H1 (cell line): ENCODE measurements at regions not wholly inside any gene's neighbourhood (a gene's known extent, or its start where the extent isn't known, plus 50 kb on each side); places are given as distances from the start of the nearest gene placed in this dataset.
A peak's percentile ranks its signal among the peaks of the same experiment; 100 is the strongest.

ENCODE experiments used
- CTCF ChIA-PET: fragments of 300-600 bp; sonication (Branson Sonifier 250); formaldehyde crosslinking; loops from one replicate; lab custom pipeline; 2021; ENCODE audit not compliant: partially characterized antibody; lab: Charles Lee
- POLR2A ChIA-PET: fragments of 300-600 bp; sonication (Branson Sonifier 250); formaldehyde crosslinking; loops from one replicate; lab custom pipeline; 2021; ENCODE audit warnings: inconsistent platforms; ENCODE audit not compliant: partially characterized antibody; lab: Charles Lee
- DNase-seq, 2 experiments: peaks; one replicate each; pipeline versions ENCODE4 v3.0.0 to v3.0.0-alpha.2; 2010 to 2022; ENCODE audit warnings: low spot score in 2 of 2, low read depth in 1 of 2, mixed read lengths in 1 of 2
- FAIRE-seq: peaks from 2 replicates; lab custom pipeline; 2011; peaks lifted over from hg19 to GRCh38; lab: Jason Lieb, UNC
- H2AFZ ChIP-seq: 2 replicates; pipeline ENCODE4 v1.8.1; 2012; ENCODE audit warnings: low read length, inconsistent platforms
- H2AK5ac ChIP-seq: 2 replicates; pipeline ENCODE4 v1.6.1; 2013; ENCODE audit warnings: low read depth, low read length
- H2BK120ac ChIP-seq: replicated peaks from 2 replicates; pipeline ENCODE3; 2013; ENCODE audit warnings: low read depth, low read length, inconsistent platforms
- H2BK12ac ChIP-seq: 2 replicates; pipeline ENCODE4 v1.6.1; 2013; ENCODE audit warnings: low read depth, low read length
- H2BK15ac ChIP-seq: 2 replicates; pipeline ENCODE4 v1.6.1; 2013; ENCODE audit warnings: low read length
- H2BK20ac ChIP-seq: 2 replicates; pipeline ENCODE4 v1.6.1; 2013; ENCODE audit warnings: low read length
- H2BK5ac ChIP-seq: 2 replicates; pipeline ENCODE4 v1.6.1; 2013; ENCODE audit warnings: low read depth, low read length
- H3K14ac ChIP-seq: 2 replicates; pipeline ENCODE4 v1.6.1; 2013; ENCODE audit warnings: inconsistent platforms; ENCODE audit not compliant: insufficient read length
- H3K18ac ChIP-seq: 2 replicates; pipeline ENCODE4 v1.6.1; 2013; ENCODE audit warnings: low read length; ENCODE audit errors: extremely low read depth
- H3K23ac ChIP-seq: 2 replicates; pipeline ENCODE4 v1.6.1; 2013; ENCODE audit warnings: inconsistent platforms; ENCODE audit not compliant: insufficient read length
- H3K23me2 ChIP-seq: 2 replicates; pipeline ENCODE4 v1.6.1; 2013; ENCODE audit warnings: low read depth, low read length
- H3K27ac ChIP-seq: 2 replicates; pipeline ENCODE4 v1.6.1; 2011; ENCODE audit warnings: low read depth, low read length, inconsistent platforms
- H3K27me3 ChIP-seq, 4 experiments: replicated peaks in 1 of 4; 1 replicate in 1 of 4; 2 replicates in 3 of 4; pipeline versions ENCODE4 v1.6.1 to v1.8.1; 2011 to 2013; ENCODE audit warnings: low read length in 3 of 4, mild to moderate bottlenecking in 3 of 4, inconsistent platforms in 2 of 4, mixed read lengths in 2 of 4, moderate library complexity in 1 of 4; ENCODE audit not compliant: control insufficient read depth in 3 of 4, insufficient read depth in 3 of 4; ENCODE audit errors: extremely low read depth in 1 of 4
- H3K36me3 ChIP-seq, 4 experiments: 2 replicates each; pipeline versions ENCODE4 v1.6.1 to v1.8.1; 2011 to 2013; ENCODE audit warnings: mild to moderate bottlenecking in 4 of 4, low read length in 3 of 4, moderate library complexity in 2 of 4, control low read depth in 1 of 4, inconsistent platforms in 1 of 4; ENCODE audit not compliant: insufficient read depth in 4 of 4, control insufficient read depth in 2 of 4
- H3K4ac ChIP-seq: replicated peaks from 2 replicates; pipeline ENCODE3; 2013; ENCODE audit warnings: low read length, low read depth, mixed read lengths, inconsistent platforms; ENCODE audit not compliant: insufficient read length
- H3K4me1 ChIP-seq, 4 experiments: replicated peaks in 1 of 4; 1 replicate in 1 of 4; 2 replicates in 3 of 4; pipeline versions ENCODE4 v1.6.1 to v1.8.1; 2011 to 2013; ENCODE audit warnings: low read length in 3 of 4, inconsistent platforms in 2 of 4, mixed read lengths in 1 of 4; ENCODE audit not compliant: insufficient read depth in 4 of 4, control insufficient read depth in 3 of 4
- H3K4me2 ChIP-seq, 2 experiments: 2 replicates each; pipeline versions ENCODE4 v1.6.1 to v1.8.1; 2011 to 2013; ENCODE audit warnings: low read depth in 2 of 2, low read length in 2 of 2, control low read depth in 1 of 2, inconsistent platforms in 1 of 2, mild to moderate bottlenecking in 1 of 2; ENCODE audit not compliant: insufficient read depth in 1 of 2
- H3K4me3 ChIP-seq, 4 experiments: fragments of 200-600, 300-600 bp in 1 of 4; sonication (generic), shearing (Covaris generic), sonication (Bioruptor Twin) in 1 of 4; 2 replicates each; pipeline versions ENCODE4 v1.5.1 to v1.8.1; 2011 to 2016; ENCODE audit warnings: low read length in 4 of 4, low read depth in 3 of 4, control low read depth in 2 of 4, inconsistent platforms in 2 of 4, mild to moderate bottlenecking in 2 of 4, mixed read lengths in 1 of 4, moderate library complexity in 1 of 4; ENCODE audit not compliant: insufficient read depth in 2 of 4; ENCODE audit errors: extremely low read depth in 1 of 4
- H3K56ac ChIP-seq: replicated peaks from 2 replicates; pipeline ENCODE3; 2013; ENCODE audit warnings: low read depth, mild to moderate bottlenecking, mixed read lengths, low read length, inconsistent platforms; ENCODE audit not compliant: insufficient read length
- H3K79me1 ChIP-seq: 2 replicates; pipeline ENCODE4 v1.6.1; 2013; ENCODE audit warnings: low read depth, low read length, control low read depth
- H3K79me2 ChIP-seq, 2 experiments: 2 replicates each; pipeline versions ENCODE4 v1.6.1 to v1.8.1; 2012 to 2013; ENCODE audit warnings: low read length in 2 of 2, mild to moderate bottlenecking in 2 of 2, inconsistent platforms in 1 of 2; ENCODE audit not compliant: insufficient read depth in 2 of 2, control insufficient read depth in 1 of 2
- H3K9ac ChIP-seq, 4 experiments: replicated peaks in 1 of 4; 1 replicate in 1 of 4; 2 replicates in 3 of 4; pipeline versions ENCODE4 v1.6.1 to v1.8.1; 2011 to 2013; ENCODE audit warnings: low read depth in 3 of 4, low read length in 3 of 4, control low read depth in 2 of 4, mild to moderate bottlenecking in 2 of 4, moderate library complexity in 2 of 4, inconsistent platforms in 1 of 4; ENCODE audit errors: extremely low read depth in 1 of 4
- H3K9me3 ChIP-seq, 2 experiments: 2 replicates each; pipeline versions ENCODE4 v1.6.1 to v1.8.1; 2012 to 2013; ENCODE audit warnings: mild to moderate bottlenecking in 2 of 2, moderate library complexity in 2 of 2, control low read depth in 1 of 2, inconsistent platforms in 1 of 2, low read depth in 1 of 2, low read length in 1 of 2, mixed read lengths in 1 of 2; ENCODE audit not compliant: insufficient read depth in 2 of 2
- H4K20me1 ChIP-seq, 2 experiments: replicated peaks in 1 of 2; 2 replicates each; pipeline versions ENCODE3 to v1.8.1; 2011 to 2013; ENCODE audit warnings: inconsistent platforms in 2 of 2, low read length in 2 of 2, mild to moderate bottlenecking in 1 of 2; ENCODE audit not compliant: insufficient read depth in 2 of 2, control insufficient read depth in 1 of 2
- H4K5ac ChIP-seq: 2 replicates; pipeline ENCODE4 v1.6.1; 2013; ENCODE audit warnings: low read length, low read depth, mixed read lengths, inconsistent platforms; ENCODE audit not compliant: insufficient read length
- H4K8ac ChIP-seq: 2 replicates; pipeline ENCODE4 v1.8.0; 2013; ENCODE audit warnings: mild to moderate bottlenecking, moderate library complexity, low read length, inconsistent platforms; ENCODE audit not compliant: insufficient read depth; ENCODE audit errors: extremely low read depth
- H4K91ac ChIP-seq: replicated peaks from 2 replicates; pipeline ENCODE3; 2013; ENCODE audit warnings: low read length, mixed read lengths, inconsistent platforms; ENCODE audit not compliant: insufficient read length
- ASH2L ChIP-seq: fragments of 200-600, 300-600 bp; sonication (generic); IDR thresholded peaks from one replicate; pipeline ENCODE4 v1.7.1; 2017; ENCODE audit warnings: low read length
- CBX5 ChIP-seq: fragments of 300-800, 300-1000 bp; sonication (generic); IDR thresholded peaks from 2 replicates; pipeline ENCODE4 v1.7.1; 2016; ENCODE audit warnings: antibody characterized with exemption, low read length, low read depth
- CEBPB ChIP-seq: IDR thresholded peaks from 2 replicates; pipeline ENCODE4 v1.6.1; 2012; ENCODE audit warnings: low read depth, low read length
- CHD2 ChIP-seq: IDR thresholded peaks from 2 replicates; pipeline ENCODE4 v1.6.1; 2012; ENCODE audit warnings: low read length, improper control_type of control experiment
- CREB1 ChIP-seq: IDR thresholded peaks from 2 replicates; pipeline ENCODE4 v1.6.1; 2012; ENCODE audit warnings: inconsistent platforms
- CTBP2 ChIP-seq: IDR thresholded peaks from 2 replicates; pipeline ENCODE4 v1.7.0; 2011; ENCODE audit warnings: borderline replicate concordance, mild to moderate bottlenecking, moderate library complexity, mixed read lengths, low read length; ENCODE audit not compliant: insufficient read depth, insufficient read length
- HDAC6 ChIP-seq: IDR thresholded peaks from one replicate; pipeline ENCODE4 v1.7.1; 2012; ENCODE audit warnings: low read depth, mild to moderate bottlenecking, inconsistent platforms, low read length, moderate library complexity
- RAD21 ChIP-seq, 2 experiments: IDR thresholded peaks in 1 of 2; conservative IDR thresholded peaks in 1 of 2; 2 replicates each; pipeline ENCODE4 v1.6.1; 2011; ENCODE audit warnings: low read depth in 2 of 2, low read length in 2 of 2, improper control_type of control experiment in 1 of 2, inconsistent platforms in 1 of 2, mild to moderate bottlenecking in 1 of 2, moderate library complexity in 1 of 2
- RBBP5 ChIP-seq: IDR thresholded peaks from 2 replicates; pipeline ENCODE4 v1.7.1; 2012; ENCODE audit warnings: low read depth, mild to moderate bottlenecking, inconsistent platforms, low read length, moderate library complexity, borderline replicate concordance
- SP4 ChIP-seq: IDR thresholded peaks from 2 replicates; pipeline ENCODE4 v1.6.1; 2012; ENCODE audit warnings: low read length, inconsistent platforms
- ZNF274 ChIP-seq: IDR thresholded peaks from 2 replicates; pipeline ENCODE4 v1.7.0; 2012; ENCODE audit warnings: low read length, borderline replicate concordance; ENCODE audit errors: extremely low read depth
- WGBS, 2 experiments: shearing (Covaris generic) in 1 of 2; methylation state at CpG; one replicate each; pipeline versions ENCODE4 v1.1.6 to v1.1.7; 2013 to 2015; ENCODE audit warnings: low lambda C conversion rate in 2 of 2, mixed read lengths in 2 of 2, inconsistent platforms in 1 of 2, low coverage in 1 of 2, missing lambda C conversion rate in 1 of 2; ENCODE audit not compliant: insufficient replicate concordance in 2 of 2, insufficient coverage in 1 of 2, insufficient read length in 1 of 2; ENCODE audit errors: extremely low coverage in 1 of 2, missing lambda C conversion rate in 1 of 2; 5-methylcytosine and 5-hydroxymethylcytosine counted together

DNA sequence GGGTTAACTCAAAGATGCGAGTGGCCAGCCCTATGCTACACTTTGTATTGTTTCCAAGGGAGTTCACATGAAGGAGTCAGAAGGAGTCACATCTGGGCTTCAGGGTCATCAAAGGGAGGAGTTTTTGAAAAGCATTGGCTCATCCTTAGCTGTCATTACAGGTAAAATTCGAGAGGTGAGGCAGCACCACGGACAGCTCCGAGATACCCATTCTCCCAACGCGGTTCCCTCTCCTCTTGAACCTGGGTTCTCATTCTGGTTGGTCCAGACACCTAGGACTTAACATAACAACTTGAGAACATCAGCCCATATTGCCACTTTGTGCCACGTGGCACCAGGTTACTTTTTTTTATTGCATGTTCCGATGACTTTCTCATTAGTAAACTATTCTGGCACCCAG, 768.6 kb downstream of the NLGN4Y start:
- CTCF ChIA-PET = no interaction called here

More for the DNA sequence above, 768.6 kb downstream of the NLGN4Y start:
- Histone ChIP-seq H2BK120ac (no peak overlapping the region), H3K79me1 (no peaks in the 10 kb centered on the region), H2BK20ac (no peak overlapping the region), H4K8ac (no peak overlapping the region), H4K91ac (no peak overlapping the region), H3K36me3 (no peaks in the 10 kb centered on the region), H3K27me3 (no peaks in the 10 kb centered on the region), H4K5ac (no peak overlapping the region), H3K9ac (no peak overlapping the region), H3K56ac (no peak overlapping the region), H2BK12ac (no peak overlapping the region), H2BK5ac (no peak overlapping the region), H3K18ac (no peak overlapping the region), H3K23me2 (no peaks in the 10 kb centered on the region), H3K23ac (no peak overlapping the region), H3K79me2 (no peaks in the 10 kb centered on the region), H3K14ac (no peak overlapping the region), H2BK15ac (no peak overlapping the region), H3K4me2 (no peak overlapping the region), H2AFZ (no peak overlapping the region), H3K4me3 (no peak overlapping the region), H3K4ac (no peak overlapping the region), H2AK5ac (no peak overlapping the region), H3K9me3 (no peaks in the 10 kb centered on the region), H3K4me1 (no peaks in the 10 kb centered on the region), H4K20me1 (no peaks in the 10 kb centered on the region), H3K27ac (no peak overlapping the region)
- DNase-seq (peak in 1 of 2 experiments; percentile 61), FAIRE-seq (peak; percentile 19)
- TF ChIP-seq SP4 (no peak), ZNF274 (no peak), RBBP5 (no peak), ASH2L (no peak), CEBPB (no peak), CBX5 (no peak), CREB1 (no peak), CTBP2 (no peak), RAD21 (IDR thresholded peaks at IDR 0.05 in 1 of 2, conservative IDR thresholded peaks at IDR 0.05 in 1 of 2; ENCODE audit: low read depth in 2 of 2, low read length in 2 of 2) (no peak), CHD2 (no peak), HDAC6 (no peak)
- WGBS, 2 experiments = 74% methylated on average over 8 of the region's 8 CpGs; no CpG with 5 or more reads in 1 of the 2 experiments
- POLR2A ChIA-PET = no interaction called here
